Stimulated activated CD8-positive, alpha-beta memory T cell treated with anti-CD3 and anti-CD28 coated beads, Interleukin-7, amount 100 ng/mL, for 48 hours (primary cell): ENCODE measurements at regions not wholly inside any gene's neighbourhood (a gene's known extent, or its start where the extent isn't known, plus 50 kb on each side); places are given as distances from the start of the nearest gene placed in this dataset.
"Not testable (repeated sequence)": the region's sequence is repeated elsewhere in the genome, so short reads cannot be mapped to it uniquely, and the experiment has no call there.

Experiments
- DNase-seq, 2 donors: peaks; one replicate each; pipeline ENCODE4 v3.0.0-alpha.2; 2020; ENCODE audit warnings: low read depth in 1 of 2; ENCODE audit errors: extremely low read depth in 1 of 2

- no peak for DNase-seq
These were observed 278.3 kb downstream of the TMEM38B start for GRCh38 chr9:105972466-105973204.

- DNase-seq = no peak
These were observed 279.6 kb downstream of the TMEM38B start for GRCh38 chr9:105973951-105974351.

GRCh38 chr9:105975886-105976645, 281.7 kb downstream of the TMEM38B start:
- no peak for DNase-seq

- DNase-seq = no peak
These were observed 284.0 kb downstream of the TMEM38B start for GRCh38 chr9:105978336-105978735.

GRCh38 chr9:105978826-105979225, 284.5 kb downstream of the TMEM38B start:
- DNase-seq = no peak

- no peak for DNase-seq
These were observed 284.9 kb downstream of the TMEM38B start for GRCh38 chr9:105979290-105979689.

- DNase-seq = no peak
These were observed 290.4 kb downstream of the TMEM38B start for GRCh38 chr9:105984714-105985113.

- no peak for DNase-seq
These were observed 298.9 kb downstream of the TMEM38B start for GRCh38 chr9:105993116-105993854.

GRCh38 chr9:105993921-105994715, 299.8 kb downstream of the TMEM38B start:
- DNase-seq = no peak

- no peak for DNase-seq
These were observed 300.6 kb downstream of the TMEM38B start for GRCh38 chr9:105994970-105995369.

- no peak for DNase-seq
These were observed 322.9 kb downstream of the TMEM38B start for GRCh38 chr9:106017198-106017740.

- no peak for DNase-seq
These were observed 324.8 kb downstream of the TMEM38B start for GRCh38 chr9:106019039-106019680.

- no peak for DNase-seq
These were observed 325.4 kb downstream of the TMEM38B start for GRCh38 chr9:106019702-106020101.

- DNase-seq = no peak
These were observed 325.8 kb downstream of the TMEM38B start for GRCh38 chr9:106020186-106020585.

GRCh38 chr9:106023455-106023854, 329.1 kb downstream of the TMEM38B start:
- DNase-seq = no peak

GRCh38 chr9:106025453-106025852, 331.1 kb downstream of the TMEM38B start:
- DNase-seq = no peak

GRCh38 chr9:106030146-106030545, 335.8 kb downstream of the TMEM38B start:
- DNase-seq = not testable (repeated sequence)

GRCh38 chr9:106032978-106033377, 338.6 kb downstream of the TMEM38B start:
- DNase-seq = no peak

GRCh38 chr9:106035806-106036205, 341.5 kb downstream of the TMEM38B start:
- no peak for DNase-seq
